Activated CD4-positive, alpha-beta memory T cell treated with anti-CD3 and anti-CD28 coated beads, Interleukin-2, amount 10 ng/mL, durations not matched to agents 7 days and 5 days (primary cell): ENCODE measurements at regions not wholly inside any gene's neighbourhood (a gene's known extent, or its start where the extent isn't known, plus 50 kb on each side); places are given as distances from the start of the nearest gene placed in this dataset.

Experiments
- CTCF ChIA-PET: fragments of 350-600 bp; sonication (Branson Sonifier 250); formaldehyde crosslinking; loops from one replicate; lab custom pipeline; 2021; ENCODE audit warnings: antibody characterized with exemption, inconsistent platforms; lab: Charles Lee
- POLR2A ChIA-PET: fragments of 350-600 bp; sonication (Branson Sonifier 250); formaldehyde crosslinking; loops from one replicate; lab custom pipeline; 2021; ENCODE audit warnings: antibody characterized with exemption; lab: Charles Lee
- DNase-seq: peaks from one replicate; pipeline ENCODE4 v3.0.0-alpha.2; 2020
- H3K27ac Mint-ChIP-seq: one replicate; pipeline ENCODE4 v1.8.0; 2021; ENCODE audit warnings: mild to moderate bottlenecking, mixed read lengths
- H3K27me3 Mint-ChIP-seq: one replicate; pipeline ENCODE4 v1.8.0; 2021; ENCODE audit warnings: mixed read lengths
- H3K36me3 Mint-ChIP-seq: one replicate; pipeline ENCODE4 v1.8.0; 2021; ENCODE audit warnings: low read depth, mixed read lengths
- H3K4me1 Mint-ChIP-seq: one replicate; pipeline ENCODE4 v1.8.0; 2021; ENCODE audit warnings: mixed read lengths
- H3K4me3 Mint-ChIP-seq: one replicate; pipeline ENCODE4 v1.8.0; 2021; ENCODE audit warnings: mild to moderate bottlenecking, mixed read lengths
- H3K9me3 Mint-ChIP-seq: one replicate; pipeline ENCODE4 v1.8.0; 2021; ENCODE audit warnings: mixed read lengths

DNA sequence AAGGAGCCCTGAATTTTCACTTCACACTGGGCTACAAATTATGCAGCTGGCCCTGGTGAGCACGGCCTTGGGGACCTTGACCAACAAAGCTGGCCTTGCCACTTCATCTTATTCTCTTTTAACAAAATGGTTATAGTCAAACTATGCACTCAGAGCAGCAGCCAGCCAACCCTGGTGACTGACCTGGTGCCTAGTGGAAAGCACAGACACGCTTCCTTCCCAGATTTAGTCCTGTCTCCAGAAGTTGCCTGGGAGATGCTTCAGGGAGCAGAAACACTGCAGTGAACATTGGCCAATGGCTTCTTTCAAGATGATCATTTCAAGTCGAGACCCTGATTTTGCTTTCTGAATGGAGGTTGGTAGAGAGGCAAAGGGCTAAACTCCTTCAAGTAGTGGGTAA is 249.3 kb downstream of the SIPA1L2 start:
- Mint-ChIP-seq H3K4me1 (no peaks in the 10 kb centered on the region), H3K27ac (no peak overlapping the region), H3K27me3 (peaks cover 3% of the 10 kb centered on the region), H3K4me3 (no peak overlapping the region), H3K9me3 (no peaks in the 10 kb centered on the region), H3K36me3 (no peaks in the 10 kb centered on the region)
- CTCF ChIA-PET = interaction anchor here (0.6 kb wide), 1 partner anchor 69 kb away, joined by 3 read pairs; no protein-coding TSS in a partner anchor
- POLR2A ChIA-PET = no interaction called here
- no peak for DNase-seq

DNA sequence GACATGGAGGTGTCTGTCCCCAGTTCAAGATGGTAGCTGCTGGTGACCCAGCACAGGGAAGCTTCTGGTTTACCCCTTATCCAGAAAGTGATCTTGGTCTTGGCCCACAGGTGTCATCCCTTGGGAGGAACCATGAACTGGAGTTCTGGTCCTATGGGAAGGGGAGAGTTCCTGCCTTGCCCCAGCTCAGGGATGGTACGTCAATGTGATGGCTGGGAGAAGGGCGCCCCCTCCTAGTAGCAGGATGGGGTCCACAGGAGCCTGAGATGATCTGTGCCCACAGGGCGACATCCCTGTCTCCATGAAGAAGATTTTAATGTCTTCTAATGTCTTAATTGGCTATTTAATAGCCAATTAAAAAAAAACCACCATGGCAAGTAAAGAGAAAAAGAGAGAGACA is 249.8 kb downstream of the SIPA1L2 start:
- POLR2A ChIA-PET = no interaction called here
- Mint-ChIP-seq H3K4me1 (no peaks in the 10 kb centered on the region), H3K4me3 (no peak overlapping the region), H3K9me3 (no peaks in the 10 kb centered on the region), H3K27me3 (peaks cover 3% of the 10 kb centered on the region), H3K27ac (no peak overlapping the region), H3K36me3 (no peaks in the 10 kb centered on the region)
- no peak for DNase-seq
- CTCF ChIA-PET = interaction anchor here (0.6 kb wide), 1 partner anchor 68 kb away, joined by 3 read pairs; no protein-coding TSS in a partner anchor

DNA sequence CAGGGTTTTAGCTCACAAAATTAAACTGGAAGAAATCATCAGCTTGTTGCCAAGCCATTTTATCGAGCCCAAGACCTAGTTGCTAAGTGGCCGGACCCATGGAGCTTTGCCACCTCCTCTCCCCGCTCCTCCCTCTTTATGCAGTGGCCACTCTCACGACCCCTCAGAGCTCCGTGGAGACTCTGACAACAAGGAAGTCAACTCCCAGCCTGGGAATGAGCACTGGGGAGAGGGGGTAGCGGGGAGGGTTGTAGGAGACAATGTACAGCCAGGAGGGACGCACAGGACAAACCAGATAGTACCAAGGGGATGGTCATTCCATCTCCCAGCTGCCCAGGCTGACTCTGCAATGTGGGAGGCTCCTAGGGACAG is 250.9 kb downstream of the SIPA1L2 start:
- no peak for DNase-seq
- ChIA-PET CTCF (no interaction called here), POLR2A (no interaction called here)
- H3K4me1 Mint-ChIP-seq = no peaks in the 10 kb centered on the region
- peaks cover 3% of the 10 kb centered on the region for H3K27me3 Mint-ChIP-seq
- no peak overlapping the region for H3K27ac Mint-ChIP-seq
- H3K36me3 Mint-ChIP-seq = no peaks in the 10 kb centered on the region
- no peaks in the 10 kb centered on the region for H3K9me3 Mint-ChIP-seq
- no peak overlapping the region for H3K4me3 Mint-ChIP-seq

DNA sequence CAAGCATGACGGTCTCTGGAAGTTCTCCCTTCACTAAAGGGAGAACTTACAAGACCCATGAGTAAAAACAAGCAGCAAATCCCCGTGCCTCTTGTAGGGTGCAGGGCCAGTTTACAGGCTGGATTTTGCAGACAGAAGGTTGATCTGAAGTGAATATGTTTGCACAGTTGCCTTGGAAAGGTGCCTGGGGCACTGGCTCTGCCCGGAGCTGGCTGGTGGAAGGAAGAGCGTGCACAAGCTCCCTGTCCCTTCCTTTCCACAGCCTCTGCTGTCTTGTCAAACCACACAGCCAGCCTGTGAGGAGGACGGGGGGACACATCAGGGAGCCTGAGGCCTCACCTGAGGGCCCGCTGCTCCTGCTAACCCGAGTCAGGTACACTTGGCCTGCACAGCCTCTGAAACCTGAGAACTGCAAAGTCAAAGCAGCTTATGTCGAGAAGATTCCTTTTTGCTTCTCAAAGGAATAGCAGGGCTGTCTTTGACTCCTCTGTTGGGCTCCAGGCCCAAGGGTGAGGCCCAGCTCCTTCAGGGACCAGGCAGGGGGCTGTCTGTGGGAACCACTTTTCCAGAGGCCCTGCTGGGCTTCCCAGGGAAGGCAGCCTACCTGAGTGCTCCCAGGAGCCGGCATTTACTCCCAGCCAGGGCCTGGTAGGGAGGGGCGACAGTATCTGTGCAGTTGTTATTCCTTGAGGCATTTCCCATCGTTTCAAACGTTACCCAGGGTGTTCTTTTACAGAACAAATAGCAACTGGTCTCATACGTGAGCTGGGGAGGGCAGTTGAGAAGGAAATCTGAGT is 251.5 kb downstream of the SIPA1L2 start:
- POLR2A ChIA-PET = no interaction called here
- Mint-ChIP-seq H3K4me3 (no peak overlapping the region), H3K9me3 (no peaks in the 10 kb centered on the region), H3K36me3 (no peaks in the 10 kb centered on the region), H3K27ac (no peak overlapping the region), H3K4me1 (no peaks in the 10 kb centered on the region), H3K27me3 (peaks cover 3% of the 10 kb centered on the region)
- CTCF ChIA-PET = no interaction called here
- no peak for DNase-seq

DNA sequence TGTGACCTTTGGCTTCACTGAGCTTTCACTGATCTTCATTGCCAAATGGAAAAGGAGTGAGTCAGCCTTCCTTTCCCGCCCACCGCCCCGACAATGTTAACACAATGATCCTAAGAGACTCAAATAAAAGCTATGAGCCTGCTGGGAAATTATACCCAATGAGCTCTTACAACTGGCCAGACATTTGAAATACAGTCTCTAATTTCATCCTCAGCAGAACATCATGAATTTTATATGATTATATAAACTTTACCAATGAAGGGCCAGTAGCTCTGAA is 252.5 kb downstream of the SIPA1L2 start:
- Mint-ChIP-seq H3K4me3 (no peak overlapping the region), H3K4me1 (no peaks in the 10 kb centered on the region), H3K9me3 (no peaks in the 10 kb centered on the region), H3K36me3 (no peaks in the 10 kb centered on the region), H3K27ac (no peak overlapping the region), H3K27me3 (peaks cover 3% of the 10 kb centered on the region)
- CTCF ChIA-PET = no interaction called here
- POLR2A ChIA-PET = no interaction called here
- no peak for DNase-seq

DNA sequence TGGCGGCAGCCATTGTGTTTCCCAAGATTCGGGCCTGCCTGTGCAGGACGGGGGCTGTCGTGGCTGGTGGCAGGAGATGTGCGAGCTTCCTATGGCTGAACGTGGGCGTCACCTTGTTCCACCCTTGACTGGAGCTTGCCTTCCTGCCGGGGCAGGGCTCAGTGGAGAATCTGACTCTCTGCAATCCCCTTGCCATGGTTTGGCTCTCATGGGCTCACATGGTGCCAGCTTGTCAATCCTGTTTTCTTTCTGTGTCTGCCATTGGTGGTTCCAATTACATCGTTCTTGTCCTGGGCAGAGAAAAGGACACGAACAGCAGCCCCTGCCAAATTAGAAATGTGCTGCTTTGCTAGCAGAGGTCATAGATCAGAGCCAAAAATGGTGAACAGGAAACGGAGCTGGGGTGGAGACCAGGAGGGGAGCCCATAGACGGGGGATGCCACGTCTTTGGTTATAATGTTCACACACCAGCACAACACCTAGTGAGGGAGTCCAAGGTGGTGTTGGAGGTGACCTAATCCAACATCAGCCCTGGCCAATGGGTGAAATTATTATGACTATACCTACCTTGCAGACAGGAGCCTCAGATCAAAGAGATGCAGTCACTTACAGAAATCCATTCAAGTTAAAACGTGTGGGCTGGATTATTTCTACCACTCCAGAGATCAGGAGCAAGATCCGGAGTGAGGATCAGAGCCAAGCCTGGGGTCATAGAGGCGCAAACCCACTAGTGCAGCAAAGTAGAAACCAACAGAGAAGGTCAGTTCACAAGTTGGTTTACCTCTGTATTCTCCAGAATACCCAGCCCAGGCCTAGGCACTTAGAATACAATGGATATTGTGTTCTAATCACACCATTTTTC is 253.1 kb downstream of the SIPA1L2 start:
- H3K4me3 Mint-ChIP-seq = no peak overlapping the region
- POLR2A ChIA-PET = no interaction called here
- no peaks in the 10 kb centered on the region for H3K4me1 Mint-ChIP-seq
- H3K27ac Mint-ChIP-seq = no peak overlapping the region
- CTCF ChIA-PET = no interaction called here
- no peak for DNase-seq
- no peaks in the 10 kb centered on the region for H3K36me3 Mint-ChIP-seq
- H3K9me3 Mint-ChIP-seq = no peaks in the 10 kb centered on the region
- H3K27me3 Mint-ChIP-seq = peaks cover 3% of the 10 kb centered on the region

DNA sequence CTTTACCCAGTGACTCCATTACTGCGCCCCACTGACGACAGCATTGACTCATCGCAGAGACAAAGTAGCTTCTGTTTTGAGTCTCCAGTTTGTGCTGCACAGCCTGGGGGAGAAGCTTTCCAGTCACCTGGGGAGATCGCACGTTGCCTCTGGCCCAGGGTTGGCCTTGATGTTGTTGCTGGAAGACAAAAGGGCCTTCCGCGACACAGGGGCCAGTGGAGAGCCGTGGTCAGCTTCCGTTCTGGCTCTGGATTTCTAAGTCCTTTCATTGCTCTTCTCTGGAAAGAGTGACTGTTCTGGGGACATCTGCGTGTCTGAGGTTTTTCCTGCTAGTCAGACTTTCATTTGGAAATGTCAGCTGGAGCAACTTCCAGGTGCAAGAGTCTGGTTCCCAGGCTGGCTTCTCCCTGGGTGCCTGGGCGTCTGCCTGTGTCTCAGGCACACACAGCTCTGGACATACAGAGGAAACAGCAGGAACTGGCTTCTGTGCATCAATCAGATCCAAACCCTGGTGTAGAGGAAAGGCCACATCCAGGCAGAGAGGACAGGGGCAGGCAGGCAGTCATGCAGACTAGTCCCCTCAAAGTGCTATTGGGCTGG is 257.0 kb downstream of the SIPA1L2 start:
- CTCF ChIA-PET = no interaction called here
- Mint-ChIP-seq H3K36me3 (no peaks in the 10 kb centered on the region), H3K27me3 (no peaks in the 10 kb centered on the region), H3K4me1 (no peaks in the 10 kb centered on the region), H3K27ac (no peak overlapping the region), H3K9me3 (no peaks in the 10 kb centered on the region), H3K4me3 (no peak overlapping the region)
- POLR2A ChIA-PET = no interaction called here
- DNase-seq = no peak

DNA sequence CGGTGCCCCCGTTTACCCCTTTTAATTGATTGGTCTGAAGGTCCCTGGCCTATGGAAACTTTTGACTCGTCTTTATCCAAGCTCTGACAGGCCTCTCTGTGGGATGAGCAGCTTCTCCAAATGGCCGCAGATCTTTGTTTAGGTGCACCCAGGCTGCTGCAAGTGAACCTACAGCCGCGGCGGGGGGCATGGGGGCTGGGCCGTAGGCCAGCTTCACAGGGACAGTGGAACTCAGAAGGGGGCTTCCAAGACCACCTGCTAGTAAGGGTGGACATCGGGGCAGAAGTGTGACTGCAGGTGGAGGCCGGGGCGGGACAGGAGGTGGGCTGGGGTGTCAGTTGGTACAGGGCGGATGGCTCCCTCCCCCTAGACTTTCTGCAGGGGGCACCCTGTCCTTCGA is 257.5 kb downstream of the SIPA1L2 start:
- CTCF ChIA-PET = no interaction called here
- DNase-seq = no peak
- no peaks in the 10 kb centered on the region for H3K4me1 Mint-ChIP-seq
- H3K27me3 Mint-ChIP-seq = no peaks in the 10 kb centered on the region
- H3K27ac Mint-ChIP-seq = no peak overlapping the region
- H3K36me3 Mint-ChIP-seq = no peaks in the 10 kb centered on the region
- POLR2A ChIA-PET = no interaction called here
- no peak overlapping the region for H3K4me3 Mint-ChIP-seq
- H3K9me3 Mint-ChIP-seq = no peaks in the 10 kb centered on the region

DNA sequence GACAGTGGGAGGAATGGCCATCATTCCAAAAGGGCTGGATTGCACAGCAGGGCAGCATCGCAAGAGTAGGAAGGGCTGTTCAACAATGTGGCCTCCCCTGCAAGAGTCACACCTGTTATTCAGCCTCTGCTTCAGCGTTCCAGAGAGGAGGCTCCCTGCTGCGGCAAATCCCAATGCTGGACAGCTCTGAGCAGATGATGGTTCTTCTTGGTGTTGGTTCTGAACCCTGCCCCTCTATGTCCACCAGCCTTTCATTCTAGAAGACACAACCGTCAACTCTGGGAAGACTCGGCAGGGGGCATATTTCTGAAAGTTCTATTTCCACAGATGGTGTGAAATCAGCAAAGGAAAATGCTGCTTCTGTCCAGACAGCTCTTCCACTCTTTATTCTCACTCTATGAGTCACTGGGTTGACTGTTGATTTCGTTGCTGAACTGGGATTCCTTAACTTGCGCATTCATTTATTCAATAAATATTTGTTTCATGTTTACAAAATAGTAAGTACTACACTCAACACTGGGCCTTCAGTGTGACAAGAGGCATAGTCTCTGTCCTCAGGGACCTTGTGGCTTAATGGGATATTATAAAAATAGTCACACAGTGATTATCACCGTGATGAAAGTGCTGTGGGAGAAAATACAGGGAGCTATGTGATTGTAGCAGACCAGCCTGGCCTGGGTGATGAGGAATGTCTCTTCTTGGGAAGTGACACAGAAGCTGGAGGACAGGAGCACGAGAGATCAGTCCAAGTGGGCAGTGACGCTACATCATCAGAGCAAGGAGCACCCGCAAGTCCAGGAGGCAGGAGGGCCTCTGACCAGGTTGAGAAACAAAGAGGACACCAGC is 260.3 kb downstream of the SIPA1L2 start:
- Mint-ChIP-seq H3K27ac (no peak overlapping the region), H3K36me3 (no peaks in the 10 kb centered on the region), H3K4me1 (no peaks in the 10 kb centered on the region), H3K9me3 (no peaks in the 10 kb centered on the region), H3K27me3 (no peaks in the 10 kb centered on the region), H3K4me3 (no peak overlapping the region)
- DNase-seq = no peak
- POLR2A ChIA-PET = no interaction called here
- CTCF ChIA-PET = no interaction called here

DNA sequence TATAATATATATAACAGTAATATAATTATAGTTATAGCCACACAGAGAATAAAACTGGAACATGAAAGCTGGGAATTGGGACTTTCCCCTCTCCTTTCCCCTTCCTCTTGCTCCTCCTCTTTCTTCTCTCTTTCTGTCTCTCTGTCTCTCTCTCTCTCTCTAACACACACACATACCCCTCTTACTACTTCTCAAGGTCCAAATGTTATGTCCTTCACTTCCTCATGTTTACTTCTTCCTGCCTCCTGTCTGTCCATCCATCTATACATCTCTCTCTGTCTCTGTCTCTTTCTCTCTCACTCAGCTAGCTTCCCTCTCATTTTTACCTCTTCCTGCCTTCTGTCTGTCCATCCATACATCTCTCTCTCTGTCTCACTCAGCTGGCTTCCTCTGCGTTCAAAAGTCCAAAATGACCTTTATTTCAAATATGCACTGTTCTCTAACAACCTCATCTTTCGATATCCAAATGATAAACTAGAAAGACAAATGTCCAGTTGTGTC is 261.1 kb downstream of the SIPA1L2 start:
- Mint-ChIP-seq H3K9me3 (no peaks in the 10 kb centered on the region), H3K4me3 (no peak overlapping the region), H3K36me3 (no peaks in the 10 kb centered on the region), H3K4me1 (no peaks in the 10 kb centered on the region), H3K27ac (no peak overlapping the region), H3K27me3 (no peaks in the 10 kb centered on the region)
- no peak for DNase-seq
- ChIA-PET CTCF (no interaction called here), POLR2A (no interaction called here)

DNA sequence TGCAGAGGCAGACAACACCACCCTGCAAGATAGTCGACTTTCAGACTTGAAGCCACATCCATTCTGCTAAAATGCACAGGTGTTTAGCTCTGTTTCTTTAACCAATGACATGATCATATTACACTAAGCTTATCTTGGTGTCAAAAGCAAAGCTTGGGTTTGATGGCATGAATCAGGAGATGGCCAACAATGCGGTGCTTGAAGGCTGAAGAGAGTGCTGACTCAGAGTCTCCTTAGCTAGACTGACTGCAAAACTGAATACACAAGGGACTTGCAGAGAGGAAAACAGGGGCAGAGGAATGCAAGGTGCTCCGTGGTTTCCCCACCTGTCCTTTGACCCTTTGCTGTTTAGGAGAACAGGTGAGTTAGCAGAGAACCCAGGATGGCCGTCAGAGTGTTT is 262.6 kb downstream of the SIPA1L2 start:
- Mint-ChIP-seq H3K4me3 (no peak overlapping the region), H3K36me3 (no peaks in the 10 kb centered on the region), H3K27me3 (no peaks in the 10 kb centered on the region), H3K4me1 (no peaks in the 10 kb centered on the region), H3K9me3 (no peaks in the 10 kb centered on the region), H3K27ac (no peak overlapping the region)
- ChIA-PET CTCF (no interaction called here), POLR2A (no interaction called here)
- DNase-seq = no peak

DNA sequence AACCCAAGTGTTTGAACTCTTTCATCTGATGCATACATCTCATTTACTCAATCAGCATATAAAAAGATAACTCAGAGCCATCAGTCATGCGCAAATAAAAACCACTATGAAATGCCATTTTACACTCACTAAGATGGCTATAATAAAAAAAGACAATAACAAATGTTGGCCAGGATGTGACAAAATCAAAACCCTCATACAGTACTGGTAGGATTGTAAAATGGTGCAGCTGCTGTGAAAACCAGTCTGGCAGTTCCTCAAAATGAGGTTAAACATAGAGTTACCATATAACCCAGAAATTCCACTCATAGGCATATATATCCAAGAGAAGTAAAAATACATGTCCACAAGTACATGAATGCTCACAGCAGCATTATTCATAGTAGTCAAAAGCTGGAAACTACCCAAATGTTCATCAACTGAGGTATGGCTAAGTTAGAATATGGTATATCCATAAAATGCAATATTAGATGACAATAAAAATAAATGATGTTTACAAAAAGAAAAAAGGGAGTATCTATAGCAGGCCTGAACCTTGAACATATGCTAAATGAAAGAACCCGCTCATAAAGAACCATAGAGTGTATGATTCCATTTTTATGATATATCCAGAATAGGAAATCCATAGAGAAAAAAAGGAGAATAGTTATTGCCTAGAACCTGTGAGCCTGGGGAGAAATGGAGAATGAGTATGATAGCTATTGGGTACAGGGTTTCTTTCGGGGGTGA is 265.1 kb downstream of the SIPA1L2 start:
- no peak for DNase-seq
- H3K9me3 Mint-ChIP-seq = no peaks in the 10 kb centered on the region
- H3K27me3 Mint-ChIP-seq = peaks cover 2% of the 10 kb centered on the region
- POLR2A ChIA-PET = no interaction called here
- H3K4me3 Mint-ChIP-seq = no peak overlapping the region
- H3K36me3 Mint-ChIP-seq = no peaks in the 10 kb centered on the region
- CTCF ChIA-PET = no interaction called here
- no peak overlapping the region for H3K27ac Mint-ChIP-seq
- H3K4me1 Mint-ChIP-seq = no peaks in the 10 kb centered on the region
